ENCODE measurements at regions not wholly inside any gene's neighbourhood (a gene's known extent, or its start where the extent isn't known, plus 50 kb on each side); places are given as distances from the start of the nearest gene placed in this dataset.

GRCh38 chr1:222918801-222919477, 104.1 kb downstream of the DISP1 start:
- DNase-seq (ENCODE audit: low read depth): no peak
- no peak overlapping the region for H3K4me3 ChIP-seq (ENCODE audit: low read depth, low read length)
- TF ChIP-seq CTCF (IDR thresholded peaks at IDR 0.05; ENCODE audit: insufficient read depth, low read depth, low read length, missing control alignments): no peak

- DNase-seq (ENCODE audit: low read depth): no peak
- H3K4me3 ChIP-seq (ENCODE audit: low read depth, low read length): no peak overlapping the region
- TF ChIP-seq CTCF (IDR thresholded peaks at IDR 0.05; ENCODE audit: insufficient read depth, low read depth, low read length, missing control alignments): no peak
These were observed 104.6 kb downstream of the DISP1 start for GRCh38 chr1:222919478-222919865.

GRCh38 chr1:222920169-222920568, 105.3 kb downstream of the DISP1 start:
- no peak for DNase-seq (ENCODE audit: low read depth)
- TF ChIP-seq CTCF (IDR thresholded peaks at IDR 0.05; ENCODE audit: insufficient read depth, low read depth, low read length, missing control alignments): no peak

GRCh38 chr1:222921945-222922344, 107.1 kb downstream of the DISP1 start:
- no peak for TF ChIP-seq CTCF (IDR thresholded peaks at IDR 0.05; ENCODE audit: insufficient read depth, low read depth, low read length, missing control alignments)
- H3K4me3 ChIP-seq (ENCODE audit: low read depth, low read length): no peak overlapping the region
- DNase-seq (ENCODE audit: low read depth): no peak

More at GRCh38 chr1:222920169-222920568, 105.3 kb downstream of the DISP1 start:
- H3K4me3 ChIP-seq (ENCODE audit: low read depth, low read length): no peak overlapping the region

GRCh38 chr1:222923506-222923905, 108.7 kb downstream of the DISP1 start:
- no peak for DNase-seq (ENCODE audit: low read depth)
- no peak for TF ChIP-seq CTCF (IDR thresholded peaks at IDR 0.05; ENCODE audit: insufficient read depth, low read depth, low read length, missing control alignments)

GRCh38 chr1:222924136-222924706, 109.4 kb downstream of the DISP1 start:
- no peak for TF ChIP-seq CTCF (IDR thresholded peaks at IDR 0.05; ENCODE audit: insufficient read depth, low read depth, low read length, missing control alignments)
- DNase-seq (ENCODE audit: low read depth): no peak
- no peak overlapping the region for H3K4me3 ChIP-seq (ENCODE audit: low read depth, low read length)

More at GRCh38 chr1:222923506-222923905, 108.7 kb downstream of the DISP1 start:
- no peak overlapping the region for H3K4me3 ChIP-seq (ENCODE audit: low read depth, low read length)

- DNase-seq (ENCODE audit: low read depth): no peak
- no peak for TF ChIP-seq CTCF (IDR thresholded peaks at IDR 0.05; ENCODE audit: insufficient read depth, low read depth, low read length, missing control alignments)
- no peak overlapping the region for H3K4me3 ChIP-seq (ENCODE audit: low read depth, low read length)
These were observed 111.7 kb downstream of the DISP1 start for GRCh38 chr1:222926566-222926965.

All from GM12865 (cell line).